Activated CD8-positive, alpha-beta T cell treated with anti-CD3 and anti-CD28 coated beads for 36 hours (primary cell): ENCODE measurements at regions not wholly inside any gene's neighbourhood (a gene's known extent, or its start where the extent isn't known, plus 50 kb on each side); places are given as distances from the start of the nearest gene placed in this dataset.

Source experiments
- ATAC-seq: fragments of 200-7000 bp; cut with Tn5 transposase; one replicate; pipeline ENCODE4 v1.10.0; 2021; ENCODE audit warnings: mild to moderate bottlenecking, moderate library complexity
- CTCF ChIA-PET: fragments of 350-600 bp; sonication (Branson Sonifier 250); formaldehyde crosslinking; loops from one replicate; lab custom pipeline; 2021; ENCODE audit warnings: antibody characterized with exemption; lab: Charles Lee
- POLR2A ChIA-PET: fragments of 350-600 bp; sonication (Branson Sonifier 250); formaldehyde crosslinking; loops from one replicate; lab custom pipeline; 2021; ENCODE audit warnings: antibody characterized with exemption; lab: Charles Lee
- DNase-seq: peaks from one replicate; pipeline ENCODE4 v3.0.0-alpha.2; 2020
- H3K27ac Mint-ChIP-seq: one replicate; pipeline ENCODE4 v1.8.0; 2021; ENCODE audit warnings: mild to moderate bottlenecking, mixed read lengths
- H3K27me3 Mint-ChIP-seq: one replicate; pipeline ENCODE4 v1.8.0; 2021; ENCODE audit warnings: mixed read lengths
- H3K36me3 Mint-ChIP-seq: one replicate; pipeline ENCODE4 v1.8.0; 2021; ENCODE audit warnings: low read depth, mixed read lengths
- H3K4me1 Mint-ChIP-seq: one replicate; pipeline ENCODE4 v1.8.0; 2021; ENCODE audit warnings: low read depth, mixed read lengths
- H3K4me3 Mint-ChIP-seq: one replicate; pipeline ENCODE4 v1.8.0; 2021; ENCODE audit warnings: mild to moderate bottlenecking, moderate library complexity, mixed read lengths
- H3K9me3 Mint-ChIP-seq: one replicate; pipeline ENCODE4 v1.8.0; 2021; ENCODE audit warnings: mixed read lengths
- intact Hi-C: fragments of 100-400 bp; cut with micrococcal nuclease; formaldehyde crosslinking; loops from one replicate; pipeline ENCODE4 v1.10.0; 2022
- TF ChIP-seq, protein P1 (sequence below): fragments of 200-600 bp; IDR thresholded peaks from one replicate; pipeline ENCODE4 v1.8.0; 2022; ENCODE audit warnings: antibody characterized with exemption, mild to moderate bottlenecking

DNA sequence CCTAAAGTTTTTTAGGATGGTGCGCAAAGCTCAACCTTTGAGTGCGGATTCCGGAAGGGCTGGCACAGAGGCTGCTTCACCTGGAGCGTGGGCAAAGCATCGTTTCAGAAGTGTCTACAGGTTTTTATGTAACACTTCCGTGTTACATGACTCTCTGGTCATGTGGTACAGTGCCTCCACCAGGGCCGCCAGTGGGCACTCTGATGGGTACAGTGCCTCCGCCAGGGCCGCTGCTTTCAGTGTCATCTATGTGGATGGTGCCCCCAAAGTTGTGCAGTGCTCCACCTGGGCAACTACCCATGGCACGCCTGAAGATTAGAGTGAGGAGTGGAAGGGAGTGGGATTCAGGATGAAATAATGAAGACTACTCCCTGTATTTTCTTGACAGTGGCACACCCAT, 101.4 kb upstream of the C1orf174 start:
- TF ChIP-seq, protein P1, sequence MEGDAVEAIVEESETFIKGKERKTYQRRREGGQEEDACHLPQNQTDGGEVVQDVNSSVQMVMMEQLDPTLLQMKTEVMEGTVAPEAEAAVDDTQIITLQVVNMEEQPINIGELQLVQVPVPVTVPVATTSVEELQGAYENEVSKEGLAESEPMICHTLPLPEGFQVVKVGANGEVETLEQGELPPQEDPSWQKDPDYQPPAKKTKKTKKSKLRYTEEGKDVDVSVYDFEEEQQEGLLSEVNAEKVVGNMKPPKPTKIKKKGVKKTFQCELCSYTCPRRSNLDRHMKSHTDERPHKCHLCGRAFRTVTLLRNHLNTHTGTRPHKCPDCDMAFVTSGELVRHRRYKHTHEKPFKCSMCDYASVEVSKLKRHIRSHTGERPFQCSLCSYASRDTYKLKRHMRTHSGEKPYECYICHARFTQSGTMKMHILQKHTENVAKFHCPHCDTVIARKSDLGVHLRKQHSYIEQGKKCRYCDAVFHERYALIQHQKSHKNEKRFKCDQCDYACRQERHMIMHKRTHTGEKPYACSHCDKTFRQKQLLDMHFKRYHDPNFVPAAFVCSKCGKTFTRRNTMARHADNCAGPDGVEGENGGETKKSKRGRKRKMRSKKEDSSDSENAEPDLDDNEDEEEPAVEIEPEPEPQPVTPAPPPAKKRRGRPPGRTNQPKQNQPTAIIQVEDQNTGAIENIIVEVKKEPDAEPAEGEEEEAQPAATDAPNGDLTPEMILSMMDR: no peak
- intact Hi-C loops: no loop called here
- Mint-ChIP-seq H3K36me3 (no peaks in the 10 kb centered on the region), H3K4me3 (no peak overlapping the region), H3K27me3 (peaks cover 8% of the 10 kb centered on the region), H3K27ac (no peak overlapping the region), H3K4me1 (no peaks in the 10 kb centered on the region), H3K9me3 (no peaks in the 10 kb centered on the region)
- ChIA-PET POLR2A (no interaction called here), CTCF (no interaction called here)
- no peak for ATAC-seq
- DNase-seq: no peak

DNA sequence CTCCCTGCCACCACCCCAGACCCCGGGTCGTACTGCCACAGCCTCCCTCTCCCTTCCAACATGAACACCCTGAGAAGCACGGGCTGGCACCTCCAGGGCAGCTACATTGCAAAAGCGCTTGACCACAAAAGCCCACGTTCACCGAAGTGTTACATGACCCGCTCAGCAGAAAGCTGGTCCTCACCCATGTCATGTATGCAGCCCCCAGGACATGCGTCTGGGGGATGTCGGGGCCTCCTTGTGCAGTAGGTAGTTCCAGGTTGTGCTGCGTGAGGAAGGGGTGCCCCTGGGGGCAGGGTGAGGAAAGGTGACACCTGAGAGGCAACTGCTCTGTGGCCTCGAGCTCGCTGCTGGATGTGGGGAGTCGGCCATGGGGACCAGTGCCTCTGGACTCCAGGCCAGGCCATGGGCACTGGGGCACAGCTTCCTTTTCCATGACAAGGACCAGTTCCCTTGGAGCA, 102.0 kb upstream of the C1orf174 start:
- intact Hi-C loops: no loop called here
- no peak for ATAC-seq
- Mint-ChIP-seq H3K27ac (no peak overlapping the region), H3K4me3 (no peak overlapping the region), H3K27me3 (peaks cover 6% of the 10 kb centered on the region), H3K36me3 (no peaks in the 10 kb centered on the region), H3K9me3 (peaks cover 2% of the 10 kb centered on the region), H3K4me1 (no peaks in the 10 kb centered on the region)
- DNase-seq: no peak
- POLR2A ChIA-PET: no interaction called here
- CTCF ChIA-PET: no interaction called here
- TF ChIP-seq, protein P1: no peak

DNA sequence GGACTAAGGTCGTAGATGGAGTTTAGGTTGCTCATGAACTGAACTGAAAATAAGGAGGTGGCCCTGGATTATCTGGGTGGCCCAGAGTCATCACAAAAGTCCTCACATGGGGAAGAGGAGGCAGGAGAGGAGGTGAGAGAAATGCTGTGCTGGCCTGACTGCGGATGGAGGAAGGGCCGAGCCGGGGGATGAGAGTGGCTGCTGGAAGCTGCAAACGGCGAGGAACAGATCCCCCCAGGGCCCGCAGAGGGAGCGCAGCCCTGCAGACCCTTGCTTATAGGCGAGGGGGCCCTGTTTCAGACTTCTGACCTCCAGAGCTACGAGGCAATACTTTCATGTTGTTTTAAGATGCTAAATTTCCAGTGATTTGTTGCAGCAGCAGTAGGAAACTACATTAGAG, 102.7 kb upstream of the C1orf174 start:
- DNase-seq (no peak), ATAC-seq (no peak)
- Mint-ChIP-seq H3K4me3 (no peak overlapping the region), H3K9me3 (peaks cover 6% of the 10 kb centered on the region), H3K4me1 (no peaks in the 10 kb centered on the region), H3K27me3 (peaks cover 5% of the 10 kb centered on the region), H3K27ac (no peak overlapping the region), H3K36me3 (no peaks in the 10 kb centered on the region)
- POLR2A ChIA-PET: interaction anchor here (0.7 kb wide), 1 partner anchor 25 kb away, joined by 3 read pairs; no protein-coding TSS in a partner anchor
- TF ChIP-seq, protein P1: no peak
- CTCF ChIA-PET: no interaction called here
- intact Hi-C loops: no loop called here

DNA sequence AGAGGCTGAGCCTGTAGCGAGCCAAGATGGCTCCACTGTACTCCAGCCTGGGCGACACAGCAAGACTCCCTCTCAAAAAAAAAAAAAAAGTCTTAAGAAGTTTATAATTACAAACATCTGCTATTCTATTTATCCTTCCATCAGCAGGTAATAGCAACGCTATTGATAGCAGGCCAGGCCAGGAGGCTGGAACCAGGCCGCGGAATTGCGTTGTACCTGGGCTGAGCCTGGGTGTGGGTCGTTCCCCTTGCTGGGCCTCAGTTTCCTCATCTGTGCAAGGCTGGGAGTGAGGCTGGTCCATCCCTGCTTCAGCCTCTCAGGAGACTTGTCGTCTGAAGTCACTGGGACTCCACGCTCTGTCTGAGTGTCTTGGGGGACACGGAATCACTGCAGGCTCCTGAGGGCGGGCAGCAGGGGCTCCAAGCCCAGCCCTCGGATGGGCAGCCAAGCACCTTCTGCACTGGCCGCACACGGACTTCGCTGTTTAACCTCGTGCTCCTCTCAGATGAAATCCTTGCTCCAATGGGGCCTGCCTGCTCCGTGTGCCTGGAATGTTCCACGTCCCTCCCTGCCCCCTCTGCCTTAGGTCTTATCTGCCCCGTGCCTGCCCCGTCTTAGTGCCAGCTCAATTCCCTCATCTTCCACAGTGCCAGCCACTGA, 103.9 kb upstream of the C1orf174 start:
- CTCF ChIA-PET: no interaction called here

More for the DNA sequence above, 103.9 kb upstream of the C1orf174 start:
- TF ChIP-seq, protein P1: no peak
- no peaks in the 10 kb centered on the region for H3K36me3 Mint-ChIP-seq
- POLR2A ChIA-PET: no interaction called here
- H3K9me3 Mint-ChIP-seq: peaks cover 8% of the 10 kb centered on the region
- H3K4me3 Mint-ChIP-seq: no peak overlapping the region
- H3K27ac Mint-ChIP-seq: no peak overlapping the region
- DNase-seq (no peak), ATAC-seq (no peak)
- intact Hi-C loops: no loop called here
- H3K27me3 Mint-ChIP-seq: peaks cover 3% of the 10 kb centered on the region
- no peaks in the 10 kb centered on the region for H3K4me1 Mint-ChIP-seq
